ENCODE measurements at regions not wholly inside any gene's neighbourhood (a gene's known extent, or its start where the extent isn't known, plus 50 kb on each side); places are given as distances from the start of the nearest gene placed in this dataset.

DNA sequence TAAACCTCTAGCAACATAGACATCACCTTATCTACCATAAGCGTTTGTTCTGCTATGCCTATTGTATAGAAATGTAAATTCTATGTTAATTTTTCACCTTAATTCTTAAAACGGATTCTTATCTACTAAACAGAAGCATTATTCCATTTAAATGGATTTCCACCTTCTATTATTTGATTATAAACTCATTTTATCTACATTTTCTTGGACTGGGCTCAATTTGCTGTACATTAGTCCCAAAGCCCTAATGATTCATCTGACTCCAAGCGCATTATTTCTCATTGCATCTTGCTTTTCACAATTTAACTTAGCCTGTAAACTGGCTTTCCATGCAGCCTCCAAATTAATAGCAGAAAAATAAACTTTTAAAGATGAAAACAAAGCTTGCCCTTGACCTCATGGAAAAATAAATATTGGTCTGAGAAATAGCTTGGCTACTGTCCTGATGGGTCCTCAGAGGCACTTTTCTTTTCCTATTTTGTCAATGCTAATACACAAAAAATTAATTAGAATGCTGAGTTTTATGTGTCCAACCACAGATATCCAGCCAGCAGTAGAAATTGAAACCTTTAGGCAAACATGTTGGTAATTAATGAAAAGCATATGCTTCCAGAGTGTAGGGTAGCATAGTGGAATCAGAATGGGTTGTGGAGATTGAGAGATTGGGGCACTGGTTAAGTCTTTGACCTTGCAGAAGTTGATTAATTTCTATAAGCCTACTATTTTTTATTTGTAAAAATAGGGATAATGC is 81.4 kb upstream of the CFAP20DC start:
- TF ChIP-seq, protein P1, sequence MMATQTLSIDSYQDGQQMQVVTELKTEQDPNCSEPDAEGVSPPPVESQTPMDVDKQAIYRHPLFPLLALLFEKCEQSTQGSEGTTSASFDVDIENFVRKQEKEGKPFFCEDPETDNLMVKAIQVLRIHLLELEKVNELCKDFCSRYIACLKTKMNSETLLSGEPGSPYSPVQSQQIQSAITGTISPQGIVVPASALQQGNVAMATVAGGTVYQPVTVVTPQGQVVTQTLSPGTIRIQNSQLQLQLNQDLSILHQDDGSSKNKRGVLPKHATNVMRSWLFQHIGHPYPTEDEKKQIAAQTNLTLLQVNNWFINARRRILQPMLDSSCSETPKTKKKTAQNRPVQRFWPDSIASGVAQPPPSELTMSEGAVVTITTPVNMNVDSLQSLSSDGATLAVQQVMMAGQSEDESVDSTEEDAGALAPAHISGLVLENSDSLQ (IDR thresholded peaks at IDR 0.05) = no peak
- TF ChIP-seq HDGF (IDR thresholded peaks at IDR 0.05; ENCODE audit: borderline replicate concordance) (no peak), SP1 (IDR thresholded peaks at IDR 0.05) (no peak), TARDBP (IDR thresholded peaks at IDR 0.05) (no peak), SUZ12 (IDR thresholded peaks at IDR 0.05) (no peak), LEF1 (IDR thresholded peaks at IDR 0.05; ENCODE audit: borderline replicate concordance) (no peak)
